Tibial nerve (tissue), 4 donors: ENCODE measurements at regions not wholly inside any gene's neighbourhood (a gene's known extent, or its start where the extent isn't known, plus 50 kb on each side); places are given as distances from the start of the nearest gene placed in this dataset.
"Not testable (repeated sequence)": the region's sequence is repeated elsewhere in the genome, so short reads cannot be mapped to it uniquely, and the experiment has no call there.

ENCODE experiments used
- DNase-seq, 2 donors: peaks; one replicate each; pipeline ENCODE4 v3.0.0-alpha.2; 2019; ENCODE audit warnings: low spot score in 2 of 2
- H3K27ac ChIP-seq, 4 donors: fragments of 200-600 bp; sonication (generic) in 3 of 4; one replicate each; pipeline ENCODE4 v1.5.1; 2017 to 2019; ENCODE audit warnings: mild to moderate bottlenecking in 1 of 4
- H3K27me3 ChIP-seq, 2 donors: fragments of 200-600 bp; sonication (generic) in 1 of 2; one replicate each; pipeline versions ENCODE4 v1.5.1 to v1.6.0; 2017 to 2019
- H3K36me3 ChIP-seq, 3 donors: fragments of 200-600 bp; sonication (generic); one replicate each; pipeline ENCODE4 v1.5.1; 2018 to 2019
- H3K4me1 ChIP-seq, 4 donors: fragments of 200-600 bp; sonication (generic) in 3 of 4; one replicate each; pipeline ENCODE4 v1.5.1; 2017 to 2019
- H3K4me3 ChIP-seq, 4 donors: fragments of 200-600 bp; sonication (generic) in 3 of 4; one replicate each; pipeline ENCODE4 v1.5.1; 2017 to 2019; ENCODE audit warnings: mild to moderate bottlenecking in 1 of 4, moderate library complexity in 1 of 4
- H3K9me3 ChIP-seq, 4 donors: fragments of 200-600 bp; sonication (generic) in 3 of 4; one replicate each; pipeline ENCODE4 v1.5.1; 2017 to 2019
- CTCF ChIP-seq, 5 experiments: fragments of 200-600 bp in 3 of 5; fragments of 450-650 bp in 2 of 5; sonication (generic) in 3 of 5; IDR thresholded peaks; one replicate each; pipeline ENCODE4 v1.5.1; 2016 to 2019; ENCODE audit warnings: antibody characterized with exemption in 5 of 5, mild to moderate bottlenecking in 3 of 5, moderate library complexity in 2 of 5
- EP300 ChIP-seq, 2 donors: sonication (generic); formaldehyde crosslinking; IDR thresholded peaks; one replicate each; pipeline ENCODE4 v1.6.1; 2017; ENCODE audit warnings: antibody characterized with exemption in 2 of 2, mild to moderate bottlenecking in 1 of 2
- POLR2A ChIP-seq, 2 donors: fragments of 450-650 bp; IDR thresholded peaks; one replicate each; pipeline ENCODE4 v1.6.1; 2017; ENCODE audit warnings: antibody characterized with exemption in 2 of 2, mild to moderate bottlenecking in 2 of 2, moderate library complexity in 2 of 2
- WGBS, 2 donors: methylation state at CpG; one replicate each; pipeline ENCODE4 v1.1.5; 2018; 5-methylcytosine and 5-hydroxymethylcytosine counted together

DNA sequence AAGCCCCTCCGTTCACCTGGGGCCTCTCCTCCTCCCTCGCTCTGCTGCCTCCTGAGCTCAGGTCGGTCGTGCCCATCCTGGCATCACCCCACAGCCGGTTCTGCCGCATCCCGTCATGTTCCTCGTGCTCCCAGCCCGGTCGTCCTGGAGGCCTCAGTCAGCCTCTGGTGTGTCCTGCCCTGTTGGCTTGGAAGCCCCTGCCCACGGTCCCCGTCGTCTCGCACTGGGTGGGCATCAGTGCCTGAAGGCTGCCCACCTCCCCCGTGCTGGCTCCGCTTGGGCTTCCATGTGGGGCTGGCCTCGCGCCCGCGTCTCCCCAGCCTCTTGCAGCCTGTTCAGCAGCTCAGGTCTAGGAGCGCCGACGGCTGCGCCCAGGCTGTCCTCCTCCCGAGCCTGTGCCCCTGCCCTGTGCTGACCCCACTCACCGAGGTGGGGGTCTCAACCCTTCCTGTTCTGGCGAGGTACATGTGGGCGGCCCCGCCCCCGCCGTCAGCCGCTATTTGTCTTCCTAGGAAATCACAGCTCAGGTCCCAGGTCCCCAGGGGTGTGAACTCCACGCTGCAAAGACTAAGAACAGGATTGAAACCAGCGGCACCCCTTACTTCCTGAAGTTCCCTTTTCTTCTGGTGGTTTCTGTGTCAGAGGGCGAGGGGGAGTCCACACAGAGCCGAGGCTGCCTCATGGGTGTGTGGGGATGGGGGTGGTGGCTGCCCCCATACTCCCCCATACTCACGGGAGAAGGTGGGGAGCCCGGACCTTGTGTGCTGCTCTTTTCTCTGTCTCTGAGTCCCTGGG lies 102.9 kb downstream of the TMEM121 start:
- not testable (repeated sequence) for H3K27ac ChIP-seq, H3K36me3 ChIP-seq, H3K27me3 ChIP-seq, DNase-seq, H3K4me1 ChIP-seq, H3K4me3 ChIP-seq
- WGBS, 2 donors, result 82 to 86% methylated on average over 38 of the region's 38 CpGs
- H3K9me3 ChIP-seq, result peaks cover 0 to 31% (median 0%) of the 10 kb centered on the region in 4 donors

GRCh38 chr14:105629886-105630215 lies 103.5 kb downstream of the TMEM121 start:
- 100% methylated on average over 1 to 2 of the region's 5 CpGs for WGBS, 2 donors
- no peak overlapping the region for H3K27ac ChIP-seq
- TF ChIP-seq EP300 (IDR thresholded peaks at IDR 0.05) (no peak), CTCF (IDR thresholded peaks at IDR 0.05) (no peak)

DNA sequence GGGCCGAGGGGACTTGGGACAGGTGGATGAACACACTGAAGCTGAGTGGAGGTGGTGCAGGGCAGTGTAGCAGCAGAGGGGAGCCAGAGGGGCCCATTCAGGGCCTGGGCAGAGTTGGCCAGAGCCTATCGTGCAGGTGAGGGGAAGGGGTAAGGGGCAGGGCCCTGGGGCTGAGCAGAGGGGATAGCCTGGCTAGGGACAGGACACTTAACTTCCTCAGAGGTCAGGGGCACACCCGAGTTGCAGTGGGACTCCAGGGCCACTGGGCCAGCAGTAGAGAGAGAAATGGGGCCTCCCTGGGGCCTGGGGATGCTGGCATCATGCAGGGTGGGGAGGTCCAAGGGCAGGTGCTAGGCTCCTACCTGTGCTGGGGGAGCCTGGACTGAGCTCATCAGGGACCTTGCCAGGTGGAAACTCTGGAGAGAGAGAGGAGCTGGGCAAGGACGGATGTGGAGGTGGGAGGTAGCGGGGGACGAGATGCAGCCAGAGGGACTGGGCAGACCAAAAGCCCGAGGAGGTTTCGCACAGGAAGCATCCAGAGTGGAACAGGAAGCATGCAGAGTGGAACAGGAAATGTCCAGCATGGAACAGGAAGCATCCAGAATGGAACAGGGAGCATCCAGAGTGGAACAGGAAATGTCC lies 104.0 kb downstream of the TMEM121 start:
- peaks cover 0 to 27% (median 0%) of the 10 kb centered on the region in 4 donors for H3K9me3 ChIP-seq
- DNase-seq, H3K27me3 ChIP-seq, H3K4me1 ChIP-seq, H3K4me3 ChIP-seq, H3K27ac ChIP-seq, H3K36me3 ChIP-seq: not testable (repeated sequence)
- 81 to 88% methylated on average over 6 to 7 of the region's 8 CpGs for WGBS, 2 donors

More at GRCh38 chr14:105629886-105630215, 103.5 kb downstream of the TMEM121 start:
- DNase-seq, result no peak
- no peak overlapping the region for H3K4me3 ChIP-seq
- H3K4me1 ChIP-seq, result peaks cover 0 to 4% (median 0%) of the 10 kb centered on the region in 4 donors
- H3K27me3 ChIP-seq, result no peaks in the 10 kb centered on the region
- peaks cover 0 to 31% (median 0%) of the 10 kb centered on the region in 4 donors for H3K9me3 ChIP-seq
- no peaks in the 10 kb centered on the region for H3K36me3 ChIP-seq

DNA sequence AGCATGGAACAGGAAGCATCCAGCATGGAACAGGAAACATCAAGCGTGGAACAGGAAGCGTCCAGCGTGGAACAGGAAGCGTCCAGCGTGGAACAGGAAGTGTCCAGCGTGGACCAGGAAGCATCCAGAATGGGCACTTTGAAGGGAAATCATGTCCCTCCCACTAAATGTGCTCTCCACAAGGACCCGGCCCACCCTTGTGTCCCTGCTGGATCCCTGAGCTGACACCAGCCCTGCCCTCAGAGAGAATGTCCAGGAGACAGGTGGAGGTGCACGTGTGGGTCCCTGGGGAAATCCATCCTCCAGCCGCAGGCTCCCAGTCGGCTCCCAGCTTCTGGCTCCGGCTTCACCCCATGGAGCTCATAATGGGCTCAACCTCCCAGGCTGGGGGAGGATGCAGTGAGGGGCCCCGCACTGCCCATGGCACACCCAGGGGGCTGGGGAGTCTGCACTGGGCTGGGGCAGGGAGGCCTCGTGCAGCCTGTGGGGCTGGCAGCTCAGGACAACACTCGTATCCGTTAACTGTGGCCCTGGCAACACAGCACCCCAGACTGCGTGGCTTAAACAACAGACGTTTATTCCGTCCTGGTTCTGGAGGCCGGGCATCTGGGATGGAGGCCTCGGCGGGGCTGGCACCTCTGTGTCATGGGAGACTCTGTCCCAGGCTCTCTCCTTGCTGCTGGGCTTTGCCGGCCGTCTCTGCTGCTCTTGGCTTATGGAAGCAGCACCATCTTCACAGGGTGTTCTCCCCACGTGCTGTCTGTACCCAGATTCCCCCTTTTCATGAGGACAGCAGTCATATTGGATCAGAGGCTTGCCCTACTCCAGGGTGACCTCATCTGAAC lies 104.8 kb downstream of the TMEM121 start:
- DNase-seq, H3K36me3 ChIP-seq, H3K4me3 ChIP-seq, H3K27me3 ChIP-seq, H3K27ac ChIP-seq, H3K4me1 ChIP-seq: not testable (repeated sequence)
- 81% methylated on average over 11 to 20 of the region's 24 CpGs for WGBS, 2 donors
- H3K9me3 ChIP-seq, result peaks cover 0 to 26% (median 0%) of the 10 kb centered on the region in 4 donors

DNA sequence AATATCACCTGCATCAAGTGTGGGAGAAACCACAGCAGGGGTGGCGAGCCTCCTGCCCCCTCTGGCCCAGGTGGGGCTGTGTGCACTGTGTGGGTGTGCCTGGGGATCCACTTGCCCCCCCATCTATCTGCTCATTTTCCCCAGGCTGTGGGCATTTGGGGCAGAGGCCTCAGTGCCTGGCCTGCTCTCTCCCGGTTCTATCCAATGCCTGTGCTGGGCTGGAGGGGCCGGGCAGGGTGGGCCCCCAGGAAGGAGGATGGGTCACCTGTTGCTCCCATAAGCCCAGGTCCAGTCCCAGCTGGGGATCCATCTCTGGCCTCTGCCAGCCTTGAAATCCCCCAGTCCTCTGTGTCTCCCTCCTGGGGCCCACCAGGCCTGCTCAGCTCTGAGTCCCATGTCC lies 105.6 kb downstream of the TMEM121 start:
- Histone ChIP-seq H3K4me1 (peaks cover 0 to 4% (median 0%) of the 10 kb centered on the region in 4 donors), H3K36me3 (no peaks in the 10 kb centered on the region), H3K4me3 (no peak overlapping the region), H3K9me3 (peaks cover 0 to 26% (median 0%) of the 10 kb centered on the region in 4 donors), H3K27me3 (no peaks in the 10 kb centered on the region), H3K27ac (no peak overlapping the region)
- 79 to 90% methylated on average over 3 of the region's 3 CpGs for WGBS, 2 donors
- TF ChIP-seq EP300 (IDR thresholded peaks at IDR 0.05), result no peak
- TF ChIP-seq CTCF (IDR thresholded peaks at IDR 0.05), result no peak
- no peak for TF ChIP-seq POLR2A (IDR thresholded peaks at IDR 0.05)
- DNase-seq, result no peak

GRCh38 chr14:105633596-105633995 lies 107.2 kb downstream of the TMEM121 start:
- 74 to 78% methylated on average over 7 of the region's 7 CpGs for WGBS, 2 donors
- not testable (repeated sequence) for H3K27me3 ChIP-seq, H3K27ac ChIP-seq, H3K36me3 ChIP-seq, H3K4me1 ChIP-seq, H3K4me3 ChIP-seq, DNase-seq
- peaks cover 0 to 26% (median 0%) of the 10 kb centered on the region in 4 donors for H3K9me3 ChIP-seq

DNA sequence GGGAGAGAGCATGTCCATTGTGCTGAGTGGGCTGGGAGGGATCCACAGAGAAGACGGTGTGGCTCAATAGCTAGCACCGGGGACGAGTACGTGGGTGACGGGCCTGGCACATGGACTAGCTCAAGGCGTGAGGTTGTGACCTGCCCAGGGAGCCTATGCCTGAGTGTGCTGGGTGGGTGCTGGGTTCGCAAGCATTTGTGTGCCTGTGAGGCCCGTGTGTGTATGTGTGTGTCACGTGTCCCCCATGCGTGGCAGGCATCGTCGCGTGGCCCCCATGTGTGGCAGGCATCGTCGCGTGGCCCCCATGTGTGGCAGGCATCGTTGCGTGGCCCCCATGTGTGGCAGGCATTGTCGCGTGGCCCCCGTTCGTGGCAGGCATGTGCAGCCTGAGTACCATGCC lies 109.2 kb downstream of the TMEM121 start:
- Histone ChIP-seq H3K4me3 (no peak overlapping the region), H3K36me3 (no peaks in the 10 kb centered on the region), H3K27me3 (no peaks in the 10 kb centered on the region), H3K9me3 (peaks cover 0 to 25% (median 0%) of the 10 kb centered on the region in 4 donors), H3K4me1 (no peaks in the 10 kb centered on the region), H3K27ac (no peak overlapping the region)
- WGBS, 2 donors, result 88 to 91% methylated on average over 5 to 7 of the region's 22 CpGs
- no peak for DNase-seq
- TF ChIP-seq CTCF (IDR thresholded peaks at IDR 0.05), result no peak
- TF ChIP-seq POLR2A (IDR thresholded peaks at IDR 0.05), result no peak

GRCh38 chr14:105636021-105636420 lies 109.6 kb downstream of the TMEM121 start:
- DNase-seq, result not testable (repeated sequence)
- 87% methylated on average over 3 of the region's 7 CpGs; no CpG with 5 or more reads in 1 of the 2 donors for WGBS, 2 donors

More at GRCh38 chr14:105636021-105636420, 109.6 kb downstream of the TMEM121 start:
- H3K27me3 ChIP-seq, H3K4me1 ChIP-seq, H3K4me3 ChIP-seq, H3K27ac ChIP-seq, H3K36me3 ChIP-seq: not testable (repeated sequence)
- H3K9me3 ChIP-seq, result peaks cover 0 to 20% (median 0%) of the 10 kb centered on the region in 4 donors
